Ascending aorta (tissue), 2 donors: ENCODE measurements at regions not wholly inside any gene's neighbourhood (a gene's known extent, or its start where the extent isn't known, plus 50 kb on each side); places are given as distances from the start of the nearest gene placed in this dataset.

Experiments
- DNase-seq, 2 donors: peaks; one replicate each; pipeline ENCODE4 v3.0.0-alpha.2; 2019; ENCODE audit warnings: low spot score in 2 of 2
- H3K27ac ChIP-seq, 2 donors: fragments of 200-600 bp; sonication (generic); one replicate each; pipeline ENCODE4 v1.5.1; 2016 to 2017; ENCODE audit warnings: mild to moderate bottlenecking in 1 of 2
- H3K27me3 ChIP-seq: fragments of 200-600 bp; sonication (generic); one replicate; pipeline ENCODE4 v1.5.1; 2017
- H3K36me3 ChIP-seq, 2 donors: fragments of 200-600 bp; sonication (generic); one replicate each; pipeline ENCODE4 v1.5.1; 2016
- H3K4me1 ChIP-seq, 2 donors: fragments of 200-600 bp; sonication (generic); one replicate each; pipeline ENCODE4 v1.5.1; 2016 to 2017; ENCODE audit warnings: mild to moderate bottlenecking in 1 of 2
- H3K4me3 ChIP-seq, 2 donors: fragments of 200-600 bp; sonication (generic); one replicate each; pipeline ENCODE4 v1.5.1; 2016 to 2017; ENCODE audit warnings: mild to moderate bottlenecking in 1 of 2
- H3K9me3 ChIP-seq, 2 donors: fragments of 200-600 bp; sonication (generic); one replicate each; pipeline ENCODE4 v1.5.1; 2016
- intact Hi-C: fragments of 100-400 bp; cut with DNase I; formaldehyde crosslinking; loops from one replicate; pipeline ENCODE4 v1.15.1; 2023
- TF ChIP-seq, protein P1 (sequence below), 3 experiments: fragments of 200-600 bp in 2 of 3; fragments of 450-650 bp in 1 of 3; sonication (generic) in 2 of 3; IDR thresholded peaks; one replicate each; pipeline ENCODE4 v1.5.1; 2016 to 2019; ENCODE audit warnings: antibody characterized with exemption in 3 of 3, mild to moderate bottlenecking in 1 of 3, moderate library complexity in 1 of 3

DNA sequence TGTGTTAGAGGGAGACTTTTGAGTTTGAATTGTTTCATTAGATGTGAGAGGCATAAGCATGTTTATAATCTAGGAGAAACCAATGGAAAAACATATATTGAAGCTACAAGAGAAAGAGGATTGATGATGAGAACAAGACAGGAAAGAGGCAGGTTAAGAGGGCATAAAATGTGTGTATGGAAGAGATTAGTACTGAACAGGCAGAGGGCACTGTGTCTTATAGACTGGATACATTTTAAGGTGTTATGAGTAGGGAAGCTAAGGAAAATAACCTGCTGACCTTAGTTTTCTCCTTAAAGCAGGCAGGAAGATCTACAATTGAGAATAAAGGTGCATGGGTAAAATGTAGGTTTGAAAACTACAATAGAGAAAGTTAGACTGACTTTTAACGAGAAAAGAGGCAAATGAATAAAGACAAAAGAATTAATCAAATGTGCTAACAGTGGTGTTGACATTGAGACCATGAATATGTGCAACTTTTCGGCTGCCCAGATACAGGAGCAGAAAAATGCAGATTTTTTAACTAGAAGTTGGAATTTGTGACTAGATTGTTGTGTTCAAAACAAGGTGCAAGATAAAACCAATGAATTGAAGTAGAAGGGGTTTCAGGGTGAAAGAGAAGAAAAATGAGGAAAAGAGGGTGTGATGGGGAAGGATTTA lies 846.3 kb downstream of the HACE1 start:
- Histone ChIP-seq H3K9me3 (no peaks in the 10 kb centered on the region), H3K36me3 (no peaks in the 10 kb centered on the region), H3K27ac (no peak overlapping the region), H3K27me3 (no peaks in the 10 kb centered on the region), H3K4me3 (no peak overlapping the region), H3K4me1 (no peaks in the 10 kb centered on the region)
- TF ChIP-seq, protein P1, sequence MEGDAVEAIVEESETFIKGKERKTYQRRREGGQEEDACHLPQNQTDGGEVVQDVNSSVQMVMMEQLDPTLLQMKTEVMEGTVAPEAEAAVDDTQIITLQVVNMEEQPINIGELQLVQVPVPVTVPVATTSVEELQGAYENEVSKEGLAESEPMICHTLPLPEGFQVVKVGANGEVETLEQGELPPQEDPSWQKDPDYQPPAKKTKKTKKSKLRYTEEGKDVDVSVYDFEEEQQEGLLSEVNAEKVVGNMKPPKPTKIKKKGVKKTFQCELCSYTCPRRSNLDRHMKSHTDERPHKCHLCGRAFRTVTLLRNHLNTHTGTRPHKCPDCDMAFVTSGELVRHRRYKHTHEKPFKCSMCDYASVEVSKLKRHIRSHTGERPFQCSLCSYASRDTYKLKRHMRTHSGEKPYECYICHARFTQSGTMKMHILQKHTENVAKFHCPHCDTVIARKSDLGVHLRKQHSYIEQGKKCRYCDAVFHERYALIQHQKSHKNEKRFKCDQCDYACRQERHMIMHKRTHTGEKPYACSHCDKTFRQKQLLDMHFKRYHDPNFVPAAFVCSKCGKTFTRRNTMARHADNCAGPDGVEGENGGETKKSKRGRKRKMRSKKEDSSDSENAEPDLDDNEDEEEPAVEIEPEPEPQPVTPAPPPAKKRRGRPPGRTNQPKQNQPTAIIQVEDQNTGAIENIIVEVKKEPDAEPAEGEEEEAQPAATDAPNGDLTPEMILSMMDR (IDR thresholded peaks at IDR 0.05) = no peak
- intact Hi-C loops = no loop called here
- no peak for DNase-seq

DNA sequence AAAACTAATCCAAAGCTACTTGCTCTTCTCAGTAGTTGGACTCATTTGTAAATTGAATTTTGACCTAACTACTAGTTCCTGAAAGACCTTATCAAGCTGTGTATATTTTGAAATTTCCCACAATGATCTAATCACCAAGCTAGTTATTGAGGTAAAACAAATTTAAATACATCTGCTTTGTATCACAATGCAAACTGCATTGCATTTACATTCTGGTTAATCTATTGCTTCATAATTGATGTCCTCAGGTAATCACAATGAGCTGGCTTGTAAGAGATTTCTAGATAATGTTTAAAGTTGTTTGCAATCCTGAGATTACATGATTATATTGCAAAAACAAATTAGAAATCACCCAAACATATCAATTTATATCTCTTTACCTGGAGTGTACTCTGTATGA lies 848.8 kb downstream of the HACE1 start:
- H3K4me1 ChIP-seq = no peaks in the 10 kb centered on the region
- no peak for DNase-seq
- no peak overlapping the region for H3K27ac ChIP-seq
- intact Hi-C loops = no loop called here
- no peaks in the 10 kb centered on the region for H3K9me3 ChIP-seq
- no peaks in the 10 kb centered on the region for H3K36me3 ChIP-seq
- no peaks in the 10 kb centered on the region for H3K27me3 ChIP-seq
- no peak overlapping the region for H3K4me3 ChIP-seq
- TF ChIP-seq, protein P1 (IDR thresholded peaks at IDR 0.05) = no peak

DNA sequence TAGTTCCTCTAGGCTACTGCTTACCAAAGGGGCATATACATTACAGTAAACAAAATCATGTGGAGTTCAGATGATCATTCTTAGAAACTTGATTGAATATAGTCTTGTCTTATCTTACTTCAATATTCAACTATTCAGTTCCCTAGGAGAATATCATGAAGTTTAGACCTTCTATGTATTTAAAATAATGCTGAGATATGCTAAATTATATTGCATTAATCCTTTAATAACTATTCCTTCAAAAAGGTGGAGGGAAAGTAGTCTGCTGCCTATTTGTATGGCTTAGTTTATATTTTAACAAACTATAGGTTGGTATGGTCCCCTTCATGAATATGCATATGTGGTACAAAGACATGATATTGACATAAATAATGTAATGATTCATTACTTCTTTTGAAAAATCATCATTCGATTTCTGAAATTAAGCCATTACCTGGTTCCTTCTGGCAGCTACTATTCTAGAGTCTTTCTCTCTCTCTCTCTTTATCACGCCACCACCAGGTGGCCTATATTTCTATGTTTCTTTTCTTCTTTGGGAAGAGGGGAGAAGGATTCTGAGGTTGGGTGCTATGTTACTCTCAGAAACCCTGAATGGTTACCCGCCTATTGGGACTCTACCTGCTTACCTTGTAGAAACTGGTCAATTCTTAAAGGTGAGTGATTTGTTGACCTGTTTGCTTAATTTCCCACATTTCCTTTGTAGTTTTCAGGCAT lies 855.8 kb downstream of the HACE1 start:
- no peaks in the 10 kb centered on the region for H3K36me3 ChIP-seq
- H3K9me3 ChIP-seq = no peaks in the 10 kb centered on the region
- no peaks in the 10 kb centered on the region for H3K4me1 ChIP-seq
- no peak overlapping the region for H3K27ac ChIP-seq
- TF ChIP-seq, protein P1 (IDR thresholded peaks at IDR 0.05) = no peak
- DNase-seq = no peak
- H3K27me3 ChIP-seq = no peaks in the 10 kb centered on the region
- intact Hi-C loops = no loop called here
- no peak overlapping the region for H3K4me3 ChIP-seq

DNA sequence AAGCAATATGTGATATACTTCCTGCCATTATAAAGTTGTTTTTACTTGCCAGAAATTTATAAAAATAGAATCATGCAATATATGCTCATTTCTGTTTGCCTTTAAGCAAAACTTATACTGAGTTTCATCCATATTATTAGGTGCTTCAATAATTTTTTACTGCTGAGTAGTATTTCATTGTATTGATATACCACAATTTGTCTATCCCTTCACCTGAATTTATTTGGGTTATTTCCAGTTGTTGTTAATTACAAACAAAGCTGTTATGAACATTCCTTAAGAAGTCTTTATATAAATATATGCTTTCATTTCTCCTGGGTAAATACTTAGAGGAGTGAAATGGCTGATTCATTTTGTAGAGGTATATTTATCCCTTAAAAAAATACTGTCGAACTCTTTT lies 864.1 kb downstream of the HACE1 start:
- H3K36me3 ChIP-seq = no peaks in the 10 kb centered on the region
- no peaks in the 10 kb centered on the region for H3K4me1 ChIP-seq
- intact Hi-C loops = no loop called here
- H3K27ac ChIP-seq = no peak overlapping the region
- H3K4me3 ChIP-seq = no peak overlapping the region
- TF ChIP-seq, protein P1 (IDR thresholded peaks at IDR 0.05) = no peak
- no peak for DNase-seq
- no peaks in the 10 kb centered on the region for H3K9me3 ChIP-seq
- H3K27me3 ChIP-seq = no peaks in the 10 kb centered on the region

DNA sequence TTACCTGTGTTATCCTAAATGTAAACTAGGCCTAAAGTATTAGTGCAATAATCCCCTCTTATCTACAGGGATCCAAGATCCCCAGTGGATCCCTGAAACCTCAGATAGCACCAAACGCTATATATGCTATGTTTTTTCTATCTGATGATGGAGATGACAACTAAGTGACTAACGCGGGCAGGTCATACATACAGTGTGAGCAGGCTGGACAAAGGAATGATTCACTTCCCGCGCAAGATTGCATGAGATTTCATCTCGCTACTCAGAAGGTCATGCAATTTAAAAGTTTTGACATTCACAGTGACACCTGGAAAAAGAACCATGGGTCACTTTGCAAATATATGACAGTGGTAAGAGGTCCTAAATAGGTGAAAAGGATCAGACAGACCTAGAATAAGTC lies 875.9 kb downstream of the HACE1 start:
- no peak for DNase-seq

More for the DNA sequence above, 875.9 kb downstream of the HACE1 start:
- no peaks in the 10 kb centered on the region for H3K9me3 ChIP-seq
- TF ChIP-seq, protein P1 (IDR thresholded peaks at IDR 0.05) = no peak
- H3K27me3 ChIP-seq = no peaks in the 10 kb centered on the region
- intact Hi-C loops = no loop called here
- no peaks in the 10 kb centered on the region for H3K36me3 ChIP-seq
- no peak overlapping the region for H3K4me3 ChIP-seq
- no peaks in the 10 kb centered on the region for H3K4me1 ChIP-seq
- H3K27ac ChIP-seq = no peak overlapping the region
